OCI-M1 (cell line): ENCODE measurements at regions not wholly inside any gene's neighbourhood (a gene's known extent, or its start where the extent isn't known, plus 50 kb on each side); places are given as distances from the start of the nearest gene placed in this dataset.
"Not testable (repeated sequence)": the region's sequence is repeated elsewhere in the genome, so short reads cannot be mapped to it uniquely, and the experiment has no call there.

ENCODE experiments used
- DNase-seq: peaks from one replicate; lab custom pipeline; 2025; lab: John Stamatoyannopoulos, UW

DNA sequence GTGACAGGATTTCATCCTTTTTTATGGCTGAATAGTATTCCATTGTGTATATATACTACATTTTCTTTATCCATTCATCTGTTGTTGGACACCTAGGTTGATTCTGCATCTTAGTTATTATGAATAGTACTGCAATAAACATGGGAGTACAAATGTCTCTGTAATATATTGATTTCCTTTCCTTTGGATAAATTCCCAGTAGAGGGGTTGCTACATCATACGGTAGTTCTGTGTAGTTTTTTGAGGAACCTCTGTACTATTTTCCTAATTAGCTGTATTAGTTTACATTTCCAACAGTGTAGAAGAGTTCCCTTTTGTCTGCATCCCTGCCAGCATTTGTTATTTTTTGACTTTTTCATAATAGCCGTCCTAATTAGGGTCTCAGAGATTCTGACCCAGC is 201.3 kb downstream of the GIPC2 start:
- no peak for DNase-seq

DNA sequence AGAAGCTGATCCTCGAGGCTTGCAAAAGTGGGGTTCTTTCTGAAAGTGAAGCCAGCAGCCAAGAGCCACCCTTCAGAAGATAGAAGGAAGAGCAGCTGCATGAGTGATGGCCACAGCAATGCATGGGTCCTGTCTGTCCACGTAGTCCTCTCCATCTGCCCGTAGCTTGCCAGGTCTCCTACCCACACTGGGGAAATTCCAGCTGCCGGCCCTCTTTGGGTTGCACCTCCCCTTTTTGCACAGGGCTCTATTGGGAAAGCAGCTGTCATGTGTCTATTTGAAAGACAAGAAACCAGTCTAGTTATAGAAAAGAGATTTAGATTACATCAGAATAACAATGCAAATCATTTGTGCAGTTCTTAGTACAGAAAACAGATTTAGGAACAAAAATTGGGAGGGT is 204.4 kb downstream of the GIPC2 start:
- DNase-seq: no peak

DNA sequence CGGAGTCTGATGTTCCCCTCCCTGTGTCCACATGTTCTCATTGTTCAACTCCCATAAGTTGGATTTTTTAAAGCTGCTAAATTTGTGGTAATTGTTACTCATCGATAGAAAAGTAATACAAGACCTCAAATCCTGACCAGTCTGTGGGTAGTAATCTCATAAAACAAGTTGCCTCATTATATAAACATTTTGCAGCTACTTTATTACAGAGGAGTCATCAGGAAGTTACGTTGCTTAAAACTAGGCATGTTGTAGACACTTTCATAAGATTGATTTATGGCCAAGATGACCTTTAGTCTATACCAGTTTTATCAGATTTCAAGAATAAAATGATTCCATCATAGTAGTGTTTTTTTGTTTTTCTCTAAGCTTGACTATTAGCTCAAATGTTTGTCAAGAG is 208.8 kb downstream of the GIPC2 start:
- no peak for DNase-seq

DNA sequence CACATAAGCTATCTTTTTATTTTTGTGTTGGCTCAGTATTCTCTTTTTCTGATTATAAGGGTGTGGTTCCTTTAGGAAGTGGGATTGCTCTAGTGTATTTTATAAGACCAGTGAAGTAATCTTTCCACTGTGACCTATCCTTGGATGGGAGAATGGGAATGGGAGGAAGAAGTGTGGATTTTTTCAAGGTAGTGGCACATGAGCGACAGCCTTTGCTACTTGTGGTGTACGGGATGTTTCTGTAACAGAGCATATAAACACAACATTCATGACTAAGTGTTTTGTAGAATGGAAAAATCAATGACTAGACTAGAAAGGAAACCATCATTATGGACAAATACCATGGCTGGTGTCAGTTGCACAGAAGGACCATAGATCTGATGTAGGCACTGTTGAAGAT is 209.6 kb downstream of the GIPC2 start:
- DNase-seq: no peak

DNA sequence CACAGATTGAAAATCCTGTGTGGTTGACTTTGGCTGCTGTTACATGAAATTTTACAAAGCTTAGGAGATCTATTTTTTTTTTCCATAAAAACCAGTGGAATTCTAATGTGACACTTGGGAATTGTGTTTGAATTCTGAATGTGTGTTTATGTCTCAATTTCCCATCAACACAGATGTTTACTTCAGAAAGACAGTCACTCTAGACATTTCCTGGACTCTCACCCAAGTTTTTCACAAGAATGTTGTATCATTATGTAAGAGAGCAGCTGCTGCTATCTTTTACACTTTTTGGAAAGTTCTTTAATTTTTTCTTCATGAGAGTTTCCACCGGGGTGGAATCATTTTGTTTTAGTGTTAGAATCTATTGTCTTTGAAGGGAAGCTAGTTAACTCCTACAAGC is 210.1 kb downstream of the GIPC2 start:
- DNase-seq: no peak

DNA sequence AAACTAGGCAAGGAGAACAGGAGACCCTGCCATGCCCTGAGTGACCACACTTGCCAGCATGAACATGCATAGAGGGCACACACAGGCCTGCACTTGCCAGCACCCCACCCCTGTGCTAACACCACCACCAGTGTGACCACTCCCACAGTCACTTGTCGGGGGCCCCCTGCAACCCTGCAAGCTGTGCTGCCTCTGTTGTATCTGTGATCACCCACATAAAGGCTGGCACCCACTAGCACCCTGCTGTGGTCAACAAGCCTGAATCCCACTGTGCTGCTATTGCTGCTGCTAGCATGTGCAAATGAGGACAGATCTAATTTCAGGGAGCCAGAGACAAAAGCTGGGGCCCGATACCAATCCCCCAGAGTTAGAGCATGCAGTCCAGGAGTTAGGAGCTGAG is 217.7 kb downstream of the GIPC2 start:
- no peak for DNase-seq

DNA sequence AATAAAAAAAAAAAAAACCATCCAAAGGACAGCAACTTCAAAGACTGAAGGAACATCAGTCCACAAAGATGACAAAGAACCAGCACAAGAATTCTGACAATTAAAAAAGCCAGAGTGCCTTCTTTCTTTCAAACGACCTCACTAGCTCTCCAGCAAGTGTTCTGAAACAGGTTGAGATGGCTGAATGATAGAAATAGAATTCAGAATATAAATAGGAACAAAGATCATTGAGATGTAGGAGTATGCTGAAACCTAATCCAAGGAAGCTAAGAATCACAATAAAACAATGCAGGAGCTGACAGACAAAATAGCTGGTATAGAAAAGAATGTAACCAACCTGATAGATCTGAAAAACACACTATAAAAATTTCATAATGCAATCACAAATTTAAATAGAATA is 218.2 kb downstream of the GIPC2 start:
- DNase-seq: no peak

DNA sequence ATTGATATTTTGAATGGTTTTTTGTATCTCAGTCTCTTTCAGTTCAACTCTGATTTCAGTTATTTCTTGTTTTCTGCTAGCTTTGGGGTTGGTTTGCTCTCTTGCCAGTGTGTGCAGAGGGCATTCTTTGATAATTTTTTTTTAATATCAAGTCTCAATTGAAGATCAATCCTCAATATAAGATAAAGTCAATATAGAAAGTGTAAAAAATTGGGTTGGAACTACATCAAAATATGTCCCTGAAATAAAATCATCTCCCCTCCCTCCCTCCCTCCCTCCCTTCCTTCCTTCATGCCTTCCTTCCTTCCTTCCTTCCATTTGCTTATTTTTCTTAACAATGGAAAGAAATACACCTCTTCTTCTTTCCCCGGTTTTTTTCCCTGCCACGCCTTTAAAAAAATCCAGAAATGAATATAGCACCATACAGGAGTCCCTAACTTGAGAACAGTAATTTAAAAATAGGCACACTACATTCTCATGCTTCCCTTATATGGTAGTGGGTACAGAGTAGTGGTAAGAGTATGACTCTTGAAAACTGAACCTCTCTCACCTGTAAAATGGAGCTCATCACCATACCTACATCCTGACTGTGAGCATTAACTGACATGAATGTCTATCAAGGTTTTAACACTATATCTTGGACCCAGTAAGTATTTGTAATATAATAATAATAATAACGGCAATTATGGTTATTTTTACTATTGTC is 221.9 kb downstream of the GIPC2 start:
- no peak for DNase-seq

DNA sequence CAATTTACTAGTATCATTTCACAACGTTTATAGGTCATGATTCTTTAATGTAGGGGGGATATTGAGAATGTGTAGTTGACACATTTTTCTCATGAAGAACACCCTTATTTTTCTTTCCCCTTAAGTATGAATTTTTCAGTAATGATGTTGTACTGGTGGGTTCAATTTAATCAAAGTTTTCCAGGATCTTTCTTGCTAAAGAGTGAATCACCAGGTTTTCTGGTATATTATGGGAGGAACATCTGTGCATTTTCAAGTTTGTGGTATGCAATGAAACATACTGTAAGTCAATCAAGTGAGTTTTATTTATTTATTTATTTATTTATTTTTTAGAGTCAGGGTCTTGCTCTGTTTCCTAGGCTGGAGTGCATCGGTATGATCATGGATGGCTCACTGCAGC is 221.2 kb upstream of the PTGFR start:
- DNase-seq: no peak

DNA sequence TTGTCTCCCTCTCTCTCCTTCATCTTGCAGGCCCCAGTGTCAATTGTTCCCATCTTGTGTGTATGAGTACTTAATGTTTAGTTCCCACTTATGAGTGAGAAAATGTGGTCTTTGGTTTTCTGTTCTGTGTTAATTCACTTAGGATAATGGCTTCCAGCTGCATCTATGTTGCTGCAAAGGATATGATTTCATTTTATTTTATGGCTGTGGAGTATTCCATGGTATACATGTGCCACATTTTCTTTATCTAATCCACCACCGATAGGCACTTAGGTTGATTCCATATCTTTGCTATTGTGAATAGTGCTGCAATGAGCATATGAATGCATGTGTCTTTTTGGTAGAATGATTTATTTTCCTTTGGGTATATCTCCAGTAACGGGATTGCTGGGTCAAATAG is 219.4 kb upstream of the PTGFR start:
- not testable (repeated sequence) for DNase-seq

DNA sequence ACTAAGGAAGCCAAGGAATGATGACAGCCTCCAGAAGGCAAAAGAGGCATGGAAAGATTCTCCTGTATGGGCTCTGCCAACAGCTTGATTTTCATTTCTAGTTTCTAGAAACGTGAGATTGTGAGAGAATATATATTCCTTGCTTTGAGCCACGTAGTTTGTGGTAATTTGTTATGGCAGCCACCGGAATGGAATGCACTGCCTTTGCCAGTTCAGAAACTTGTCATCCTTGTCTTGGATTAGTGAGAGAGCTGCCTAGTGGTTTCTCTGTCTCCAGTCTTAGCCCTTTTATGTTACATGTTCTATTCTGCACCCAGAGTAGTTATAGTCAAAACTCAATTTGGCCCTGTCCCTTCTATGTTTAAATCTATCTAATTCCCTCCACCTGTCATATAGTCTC is 216.0 kb upstream of the PTGFR start:
- DNase-seq: no peak

DNA sequence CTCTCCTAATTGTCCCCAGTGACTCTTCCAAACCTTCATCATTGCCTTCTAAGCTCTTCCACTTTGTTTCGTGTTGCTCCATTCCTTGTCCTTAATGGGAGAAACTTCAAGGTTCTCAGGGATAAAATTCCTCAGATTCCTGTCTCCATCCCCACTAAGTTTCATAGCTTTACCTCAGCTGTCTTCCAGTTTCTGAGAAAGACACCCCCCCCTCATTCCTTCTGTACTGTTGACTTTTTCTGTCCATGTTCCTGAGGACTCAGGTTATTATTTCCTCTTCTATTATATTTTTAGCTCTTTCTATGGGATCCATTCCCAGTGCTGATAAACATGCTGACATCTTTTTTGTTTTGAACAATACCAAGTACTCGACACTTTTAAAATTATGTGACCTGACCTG is 215.3 kb upstream of the PTGFR start:
- no peak for DNase-seq

DNA sequence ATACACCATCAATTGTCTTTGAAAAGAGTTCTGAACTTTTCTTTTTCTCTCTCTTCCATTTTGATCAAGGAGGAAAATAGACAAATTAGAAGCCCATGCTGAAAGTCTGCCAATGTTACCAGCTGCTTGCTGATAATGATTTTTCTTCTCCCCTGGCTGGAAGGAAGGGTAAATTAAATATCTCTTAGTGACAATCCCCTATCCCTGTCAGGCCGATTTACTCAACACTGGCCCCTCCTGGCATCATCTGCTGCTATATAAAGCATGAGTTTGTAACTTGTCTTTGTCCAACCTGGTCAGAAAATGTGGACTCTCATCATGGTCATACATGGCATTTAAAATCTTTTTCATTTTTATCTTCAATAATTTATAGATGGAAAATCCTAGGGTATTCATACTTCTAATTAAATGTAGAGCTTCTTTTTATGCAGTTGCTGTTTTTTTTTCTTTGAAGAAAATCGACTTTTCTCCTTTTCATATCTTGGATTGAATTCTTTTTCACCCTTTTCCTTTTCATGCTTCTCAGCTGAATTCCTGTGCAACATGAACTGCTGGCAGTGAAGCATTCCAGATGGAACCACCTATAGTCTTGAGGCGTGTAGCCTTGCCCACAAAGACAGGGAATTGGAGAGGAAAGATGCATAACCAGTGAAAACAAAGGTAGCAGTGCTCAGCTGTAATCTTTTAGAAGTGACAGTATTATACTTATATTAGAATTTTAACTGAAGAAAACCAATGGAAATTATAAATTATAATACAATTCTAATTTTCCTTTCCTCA is 214.7 kb upstream of the PTGFR start:
- DNase-seq: peak; percentile 75

DNA sequence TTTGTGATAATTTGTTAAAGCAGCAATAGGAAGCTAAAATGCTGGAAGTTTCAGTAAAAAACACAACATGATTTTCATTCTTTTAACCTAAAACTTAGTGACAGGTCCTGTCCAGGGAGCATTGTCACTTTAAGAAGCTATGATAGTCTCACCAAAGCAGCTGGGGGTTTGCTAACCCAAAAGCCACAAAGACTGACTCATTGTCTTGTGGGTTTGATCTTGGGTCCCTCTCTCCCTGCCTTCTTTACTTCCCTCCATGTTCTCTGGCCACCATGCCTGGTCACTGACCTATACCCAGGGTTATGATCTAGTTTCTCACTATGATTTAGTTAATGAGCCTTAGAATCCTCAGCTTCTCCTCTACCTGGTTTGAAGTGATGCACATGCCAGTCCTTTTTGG is 213.5 kb upstream of the PTGFR start:
- peak; percentile 95 for DNase-seq

DNA sequence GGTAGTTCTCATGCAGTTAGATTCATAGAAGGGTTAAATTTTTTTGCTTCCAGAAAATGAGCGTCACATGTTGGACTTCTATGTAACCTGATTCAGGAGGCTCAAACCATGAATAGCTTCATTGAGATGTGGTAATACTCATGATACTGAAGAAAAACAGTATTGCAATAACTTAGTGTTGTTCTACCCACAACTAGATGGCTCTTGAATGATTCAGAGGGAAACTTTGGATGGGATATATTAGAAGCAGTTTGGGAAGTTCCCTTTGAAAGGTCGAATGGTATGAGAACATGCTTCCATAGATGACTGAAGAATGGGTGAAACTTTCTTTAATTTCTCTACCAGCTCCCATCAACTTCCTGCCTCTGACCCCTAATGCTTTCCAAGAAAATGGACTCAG is 211.7 kb upstream of the PTGFR start:
- no peak for DNase-seq

DNA sequence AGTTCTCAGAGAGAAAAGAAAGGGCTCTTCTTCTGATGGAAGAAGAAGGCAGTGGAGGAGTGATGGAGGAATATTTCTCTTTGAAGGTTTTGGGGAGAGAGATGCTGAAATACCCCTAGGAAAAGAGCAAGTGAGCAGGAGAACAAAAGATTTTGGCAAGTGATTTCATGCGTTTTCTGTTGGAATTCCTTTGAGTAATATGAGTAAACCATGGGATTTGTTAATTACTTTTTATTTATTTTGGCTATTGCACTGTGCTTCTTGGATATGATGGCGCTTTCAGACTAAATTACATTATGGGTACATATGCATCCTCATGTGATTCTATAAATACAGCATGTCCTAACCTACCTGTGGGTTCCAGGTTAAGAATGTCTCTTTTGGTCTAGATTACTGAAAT is 210.1 kb upstream of the PTGFR start:
- DNase-seq: no peak

DNA sequence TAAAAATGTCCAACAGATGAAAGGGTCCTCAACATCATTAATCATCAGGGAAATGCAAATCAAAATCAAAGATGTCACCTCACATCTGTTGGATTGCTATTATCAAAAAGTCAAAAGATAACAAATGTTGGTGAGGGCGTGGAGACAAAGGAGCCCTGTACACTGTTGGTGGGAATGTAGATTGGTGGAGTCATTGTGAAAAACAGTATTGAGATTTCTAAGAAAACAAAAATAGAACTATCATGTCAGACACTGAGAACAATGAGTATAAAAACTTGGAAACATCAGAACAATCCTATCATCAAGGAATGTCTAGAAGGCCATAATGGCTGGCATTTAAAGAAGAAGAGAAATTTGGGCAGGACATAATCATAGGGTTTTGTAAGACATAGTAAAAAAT is 209.2 kb upstream of the PTGFR start:
- DNase-seq: no peak

DNA sequence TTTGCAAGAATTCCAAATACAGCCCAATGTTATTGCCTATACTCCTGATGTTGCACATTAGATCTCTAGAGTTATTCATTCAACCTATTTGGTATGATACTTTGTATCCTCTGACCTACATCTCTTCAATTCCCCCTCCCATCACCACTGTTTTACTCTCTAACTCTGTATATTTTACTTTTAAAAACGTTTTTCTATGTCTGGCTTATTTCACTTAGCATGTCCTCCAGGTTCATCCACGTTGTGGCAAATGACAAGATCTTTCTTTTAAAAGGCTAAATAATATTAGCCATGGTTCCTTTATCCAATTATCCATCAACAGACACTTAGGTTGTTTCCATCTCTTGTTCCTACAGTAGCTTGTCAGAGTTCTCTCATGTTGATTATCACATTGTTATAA is 207.1 kb upstream of the PTGFR start:
- no peak for DNase-seq

DNA sequence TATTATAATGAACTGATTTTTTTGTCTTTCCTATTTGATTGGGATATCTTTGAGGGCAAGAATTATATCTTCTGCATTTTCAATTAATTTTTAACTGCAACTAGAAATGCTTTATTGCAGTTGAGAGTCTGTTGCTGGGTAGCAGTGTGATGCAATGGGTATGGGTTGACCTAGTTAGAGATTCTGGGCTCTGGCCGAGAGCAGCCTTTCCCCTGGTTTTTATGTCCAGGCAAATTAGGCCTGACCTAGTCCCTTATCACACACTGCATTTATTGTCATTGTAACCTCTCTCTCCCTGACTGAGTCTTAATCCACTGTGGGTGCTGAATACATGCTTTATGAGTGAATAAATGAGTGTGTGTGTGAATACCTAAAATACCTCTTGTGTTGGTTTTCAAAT is 206.4 kb upstream of the PTGFR start:
- DNase-seq: no peak

DNA sequence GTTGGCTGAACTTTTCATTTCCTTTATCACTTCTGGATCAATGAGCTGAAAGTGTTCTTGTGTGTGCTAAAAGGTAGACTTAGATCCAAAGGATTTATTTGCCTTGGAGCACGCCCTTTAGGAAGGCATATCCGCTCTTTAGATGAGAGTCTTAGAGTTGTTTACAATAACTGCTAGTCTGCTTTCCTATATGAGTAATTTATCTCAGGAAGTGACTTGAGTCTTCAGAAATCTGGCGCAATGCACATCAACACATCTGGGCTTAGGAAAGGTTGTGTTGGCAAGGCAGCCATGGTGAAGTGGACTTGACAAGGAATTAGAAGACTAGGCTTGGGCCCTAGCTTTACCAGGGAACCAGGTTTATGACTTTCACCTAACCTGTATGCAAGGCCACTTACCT is 204.1 kb upstream of the PTGFR start:
- DNase-seq: no peak

DNA sequence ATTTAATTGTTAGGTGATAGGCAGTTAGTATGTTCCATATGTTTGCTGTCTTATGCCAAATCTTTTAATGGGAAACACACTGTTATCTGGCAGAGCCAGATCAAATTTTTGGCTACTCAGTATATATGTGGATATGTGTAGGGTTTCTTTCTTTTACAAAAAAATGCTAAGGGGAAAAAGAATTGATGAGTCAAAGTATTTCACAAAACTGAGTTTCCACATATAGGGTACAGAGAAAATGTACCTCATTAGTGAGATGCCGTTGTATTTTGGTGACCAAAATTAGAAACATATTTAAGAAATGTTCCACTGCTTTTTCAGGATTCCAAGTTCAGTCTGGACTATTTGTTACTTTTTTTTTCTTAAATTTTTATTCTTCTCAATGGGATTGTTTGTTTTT is 201.2 kb upstream of the PTGFR start:
- DNase-seq: no peak

DNA sequence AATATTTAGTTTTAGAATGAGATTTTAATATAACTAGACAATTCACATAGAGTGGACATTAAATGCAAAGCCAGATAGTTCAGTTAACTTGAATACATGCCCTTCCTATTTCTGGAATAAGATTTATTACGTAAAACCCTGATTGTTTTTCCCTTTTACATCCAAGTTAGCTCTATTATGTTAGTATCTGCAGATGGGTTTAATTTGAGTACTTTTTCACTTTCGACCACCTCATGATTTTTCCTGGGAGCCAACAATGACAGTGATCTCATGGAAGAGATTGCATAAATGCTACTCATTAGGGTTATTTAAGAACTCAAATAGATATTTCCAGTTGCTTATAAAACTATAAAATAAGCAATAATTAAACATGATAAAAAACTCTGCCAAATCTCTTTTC is 199.4 kb upstream of the PTGFR start:
- no peak for DNase-seq

DNA sequence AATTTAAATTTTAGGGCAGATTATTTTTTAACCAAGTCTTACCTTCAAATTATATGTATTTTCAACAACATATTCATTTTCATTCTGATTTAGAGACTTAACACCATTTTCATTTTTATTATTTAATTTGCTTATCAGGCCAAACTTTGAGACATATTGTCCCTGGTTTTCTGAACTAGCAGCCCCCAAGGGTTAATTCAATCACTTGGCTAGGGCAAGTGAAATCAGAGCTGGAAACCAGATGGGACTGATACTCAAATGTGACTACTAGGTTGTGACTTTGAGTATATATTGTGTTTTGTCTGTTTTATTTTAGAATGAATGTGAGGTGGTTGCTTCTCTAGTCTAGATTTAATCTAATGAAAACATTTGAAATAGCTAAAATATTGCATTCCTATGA is 198.9 kb upstream of the PTGFR start:
- no peak for DNase-seq

DNA sequence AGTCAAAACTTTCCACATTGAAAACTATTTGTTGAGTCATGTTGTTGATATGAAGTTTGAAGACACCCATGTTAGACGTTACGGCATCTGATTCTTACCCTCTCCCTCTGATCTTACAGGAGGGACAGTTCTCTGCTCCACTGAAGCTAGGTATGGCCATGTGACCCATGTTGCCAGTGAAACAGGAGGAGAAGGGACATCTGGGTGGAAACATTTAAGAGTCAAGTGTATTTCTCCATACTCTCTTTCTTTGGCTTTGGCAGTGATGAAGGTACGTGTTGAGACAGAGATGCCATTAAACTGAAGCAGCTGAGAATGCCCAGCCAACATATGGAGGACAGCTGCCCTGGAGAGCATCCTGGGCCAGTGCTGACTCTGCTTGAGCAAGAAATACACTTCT is 198.4 kb upstream of the PTGFR start:
- DNase-seq: no peak
